HG02884 (cell line): ENCODE measurements at regions not wholly inside any gene's neighbourhood (a gene's known extent, or its start where the extent isn't known, plus 50 kb on each side); places are given as distances from the start of the nearest gene placed in this dataset.
"Not testable (repeated sequence)": the region's sequence is repeated elsewhere in the genome, so short reads cannot be mapped to it uniquely, and the experiment has no call there.

ENCODE experiments used
- ATAC-seq: cut with Tn5 transposase; IDR thresholded peaks from one replicate; pipeline ENCODE4 v1.9.1; 2021; ENCODE audit warnings: mild to moderate bottlenecking, moderate library complexity; ENCODE audit not compliant: unreplicated experiment

- no peak for ATAC-seq
Measured at GRCh38 chr11:26839911-26840698, 118.2 kb upstream of the SLC5A12 start.

GRCh38 chr11:26841818-26842473, 120.1 kb upstream of the SLC5A12 start:
- ATAC-seq = no peak

GRCh38 chr11:26842478-26843282, 120.8 kb upstream of the SLC5A12 start:
- ATAC-seq = no peak

GRCh38 chr11:26843539-26843938, 121.7 kb upstream of the SLC5A12 start:
- no peak for ATAC-seq

GRCh38 chr11:26844963-26845362, 123.1 kb upstream of the SLC5A12 start:
- ATAC-seq = no peak

- no peak for ATAC-seq
Measured at GRCh38 chr11:26846227-26846626, 124.4 kb upstream of the SLC5A12 start.

- ATAC-seq = no peak
Measured at GRCh38 chr11:26847459-26847858, 125.6 kb upstream of the SLC5A12 start.

- ATAC-seq = no peak
Measured at GRCh38 chr11:26847977-26848376, 126.1 kb upstream of the SLC5A12 start.

- ATAC-seq = no peak
Measured at GRCh38 chr11:26849036-26849435, 127.2 kb upstream of the SLC5A12 start.

- no peak for ATAC-seq
Measured at GRCh38 chr11:26851291-26851690, 129.4 kb upstream of the SLC5A12 start.

- ATAC-seq = no peak
Measured at GRCh38 chr11:26851696-26852095, 129.8 kb upstream of the SLC5A12 start.

GRCh38 chr11:26858098-26858497, 135.8 kb upstream of the FIBIN start:
- no peak for ATAC-seq

GRCh38 chr11:26859416-26859815, 134.5 kb upstream of the FIBIN start:
- ATAC-seq = no peak

GRCh38 chr11:26860091-26860780, 133.7 kb upstream of the FIBIN start:
- ATAC-seq = no peak

- no peak for ATAC-seq
Measured at GRCh38 chr11:26860895-26861294, 133.0 kb upstream of the FIBIN start.

- ATAC-seq = no peak
Measured at GRCh38 chr11:26862801-26863200, 131.1 kb upstream of the FIBIN start.

- no peak for ATAC-seq
Measured at GRCh38 chr11:26865703-26866102, 128.2 kb upstream of the FIBIN start.

GRCh38 chr11:26867286-26867685, 126.6 kb upstream of the FIBIN start:
- ATAC-seq = no peak

- ATAC-seq = no peak
Measured at GRCh38 chr11:26878959-26879581, 114.8 kb upstream of the FIBIN start.

GRCh38 chr11:26882363-26882880, 111.5 kb upstream of the FIBIN start:
- not testable (repeated sequence) for ATAC-seq
